ENCODE measurements at regions not wholly inside any gene's neighbourhood (a gene's known extent, or its start where the extent isn't known, plus 50 kb on each side); places are given as distances from the start of the nearest gene placed in this dataset.
"Not testable (repeated sequence)": the region's sequence is repeated elsewhere in the genome, so short reads cannot be mapped to it uniquely, and the experiment has no call there.

- no peak for DNase-seq (ENCODE audit: low spot score)
These were observed 178.0 kb downstream of the SYK start for GRCh38 chr9:90979639-90980038.

GRCh38 chr9:90981726-90982125 is 180.1 kb downstream of the SYK start:
- DNase-seq (ENCODE audit: low spot score), result no peak

- DNase-seq (ENCODE audit: low spot score), result no peak
These were observed 181.8 kb downstream of the SYK start for GRCh38 chr9:90983394-90983793.

- no peak for DNase-seq (ENCODE audit: low spot score)
These were observed 184.0 kb downstream of the SYK start for GRCh38 chr9:90985631-90986030.

- no peak for DNase-seq (ENCODE audit: low spot score)
These were observed 184.5 kb downstream of the SYK start for GRCh38 chr9:90986161-90986560.

GRCh38 chr9:90987566-90987965 is 185.9 kb downstream of the SYK start:
- no peak for DNase-seq (ENCODE audit: low spot score)

GRCh38 chr9:90988318-90988717 is 186.7 kb downstream of the SYK start:
- DNase-seq (ENCODE audit: low spot score), result no peak

- no peak for DNase-seq (ENCODE audit: low spot score)
These were observed 190.3 kb downstream of the SYK start for GRCh38 chr9:90991953-90992352.

GRCh38 chr9:90995516-90995915 is 193.9 kb downstream of the SYK start:
- DNase-seq (ENCODE audit: low spot score), result no peak

GRCh38 chr9:90996154-90997065 is 194.8 kb downstream of the SYK start:
- no peak for DNase-seq (ENCODE audit: low spot score)

GRCh38 chr9:90998573-90998972 is 197.0 kb downstream of the SYK start:
- no peak for DNase-seq (ENCODE audit: low spot score)

GRCh38 chr9:90999425-91000397 is 198.1 kb downstream of the SYK start:
- no peak for DNase-seq (ENCODE audit: low spot score)

GRCh38 chr9:91001146-91001611 is 199.6 kb downstream of the SYK start:
- peak; percentile 17 for DNase-seq (ENCODE audit: low spot score)

GRCh38 chr9:91004484-91004883 is 202.9 kb downstream of the SYK start:
- DNase-seq (ENCODE audit: low spot score), result no peak

GRCh38 chr9:91004992-91005391 is 203.4 kb downstream of the SYK start:
- no peak for DNase-seq (ENCODE audit: low spot score)

GRCh38 chr9:91006046-91006445 is 204.4 kb downstream of the SYK start:
- no peak for DNase-seq (ENCODE audit: low spot score)

- DNase-seq (ENCODE audit: low spot score), result no peak
These were observed 206.9 kb downstream of the SYK start for GRCh38 chr9:91008568-91008967.

GRCh38 chr9:91011891-91012290 is 210.3 kb downstream of the SYK start:
- DNase-seq (ENCODE audit: low spot score), result no peak

- no peak for DNase-seq (ENCODE audit: low spot score)
These were observed 211.6 kb downstream of the SYK start for GRCh38 chr9:91012933-91013841.

GRCh38 chr9:91017245-91017644 is 215.6 kb downstream of the SYK start:
- no peak for DNase-seq (ENCODE audit: low spot score)

GRCh38 chr9:91019871-91020270 is 218.3 kb downstream of the SYK start:
- DNase-seq (ENCODE audit: low spot score), result not testable (repeated sequence)

- DNase-seq (ENCODE audit: low spot score), result not testable (repeated sequence)
These were observed 220.0 kb downstream of the SYK start for GRCh38 chr9:91021656-91022055.
